ENCODE measurements at regions not wholly inside any gene's neighbourhood (a gene's known extent, or its start where the extent isn't known, plus 50 kb on each side); places are given as distances from the start of the nearest gene placed in this dataset.

DNA sequence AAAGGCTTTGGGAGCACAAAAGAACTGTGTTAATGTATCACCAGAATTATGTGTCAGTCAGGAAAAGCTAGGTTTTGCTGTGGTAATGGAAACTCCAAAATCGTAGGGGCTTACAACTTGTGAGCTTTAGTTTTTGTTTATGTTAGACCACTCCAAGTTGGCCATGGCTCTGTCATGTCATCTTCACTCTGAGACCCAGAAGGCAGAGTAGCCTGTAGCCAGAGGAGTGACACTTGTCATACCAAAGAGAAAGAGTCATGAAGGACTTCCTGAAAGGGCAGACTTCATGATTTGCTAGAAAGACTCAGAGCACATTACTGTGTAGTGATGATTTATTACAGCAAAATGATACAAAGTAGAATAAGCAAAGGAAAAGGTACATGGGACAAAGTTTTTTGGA is 133.6 kb upstream of the SSTR1 start:
- Mint-ChIP-seq H3K27me3 (ENCODE audit: low read depth in 3 of 3) (peaks cover 0 to 3% (median 0%) of the 10 kb centered on the region in 3 donors), H3K4me1 (peaks cover 22% of the 10 kb centered on the region), H3K4me3 (no peak overlapping the region)

DNA sequence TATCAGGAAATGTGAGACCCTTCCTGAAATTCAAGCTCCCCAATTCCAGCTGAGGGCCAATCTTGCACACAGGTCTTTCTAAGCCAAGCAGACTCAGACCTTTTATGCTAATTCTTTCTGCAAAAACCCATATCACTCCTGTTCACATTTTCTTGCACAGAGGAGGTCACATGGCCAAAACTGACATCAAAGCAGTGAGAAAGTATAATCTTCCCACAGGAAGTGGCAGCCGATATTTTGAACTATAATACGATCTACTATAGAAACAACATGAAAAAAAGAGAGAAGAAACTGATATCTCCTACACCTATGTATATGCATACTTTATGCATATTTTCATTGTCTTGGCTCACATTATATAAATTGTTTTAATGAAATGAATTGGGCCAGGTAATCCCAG is 132.9 kb upstream of the SSTR1 start:
- H2AFZ ChIP-seq (ENCODE audit: insufficient read depth, low read depth, low read length, poor library complexity, severe bottlenecking), result no peak overlapping the region
- WGBS (ENCODE audit: insufficient coverage), result no CpG with 5 or more reads among the region's 2 CpGs
- H3K9ac ChIP-seq (ENCODE audit: insufficient read depth, low read length, poor library complexity, severe bottlenecking), result no peak overlapping the region
- H3K79me2 ChIP-seq (ENCODE audit: insufficient read depth, low read length), result no peaks in the 10 kb centered on the region
- no peaks in the 10 kb centered on the region for H3K27me3 ChIP-seq (ENCODE audit: control insufficient read depth in 2 of 2, insufficient read depth in 2 of 2, low read length in 2 of 2)
- Mint-ChIP-seq H3K27ac (no peak overlapping the region), H3K4me3 (no peak overlapping the region), H3K27me3 (ENCODE audit: low read depth in 3 of 3) (peaks cover 0 to 1% (median 0%) of the 10 kb centered on the region in 3 donors), H3K4me1 (peaks cover 27% of the 10 kb centered on the region), H3K36me3 (no peaks in the 10 kb centered on the region), H3K9me3 (peaks cover 0 to 1% (median 0%) of the 10 kb centered on the region in 7 donors)
- H3K4me2 ChIP-seq (replicated peaks; ENCODE audit: extremely low read depth, low read length, poor library complexity, severe bottlenecking), result no peak overlapping the region
- no peaks in the 10 kb centered on the region for H4K20me1 ChIP-seq (ENCODE audit: insufficient read depth, low read length)
- peaks cover 9 to 14% of the 10 kb centered on the region in 2 donors for H3K4me1 ChIP-seq (ENCODE audit: control insufficient read depth in 1 of 2, insufficient read depth in 2 of 2, low read length in 2 of 2)
- H3K27ac ChIP-seq (ENCODE audit: low read depth in 1 of 2, low read length in 2 of 2), result no peak overlapping the region
- TF ChIP-seq, protein P1, sequence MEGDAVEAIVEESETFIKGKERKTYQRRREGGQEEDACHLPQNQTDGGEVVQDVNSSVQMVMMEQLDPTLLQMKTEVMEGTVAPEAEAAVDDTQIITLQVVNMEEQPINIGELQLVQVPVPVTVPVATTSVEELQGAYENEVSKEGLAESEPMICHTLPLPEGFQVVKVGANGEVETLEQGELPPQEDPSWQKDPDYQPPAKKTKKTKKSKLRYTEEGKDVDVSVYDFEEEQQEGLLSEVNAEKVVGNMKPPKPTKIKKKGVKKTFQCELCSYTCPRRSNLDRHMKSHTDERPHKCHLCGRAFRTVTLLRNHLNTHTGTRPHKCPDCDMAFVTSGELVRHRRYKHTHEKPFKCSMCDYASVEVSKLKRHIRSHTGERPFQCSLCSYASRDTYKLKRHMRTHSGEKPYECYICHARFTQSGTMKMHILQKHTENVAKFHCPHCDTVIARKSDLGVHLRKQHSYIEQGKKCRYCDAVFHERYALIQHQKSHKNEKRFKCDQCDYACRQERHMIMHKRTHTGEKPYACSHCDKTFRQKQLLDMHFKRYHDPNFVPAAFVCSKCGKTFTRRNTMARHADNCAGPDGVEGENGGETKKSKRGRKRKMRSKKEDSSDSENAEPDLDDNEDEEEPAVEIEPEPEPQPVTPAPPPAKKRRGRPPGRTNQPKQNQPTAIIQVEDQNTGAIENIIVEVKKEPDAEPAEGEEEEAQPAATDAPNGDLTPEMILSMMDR (IDR thresholded peaks at IDR 0.05), result no peak
- no peak for DNase-seq
- no peaks in the 10 kb centered on the region for H3K9me3 ChIP-seq (replicated peaks in 1 of 2; ENCODE audit: control insufficient read depth in 1 of 2, insufficient read depth in 1 of 2, low read length in 2 of 2)
- no peak overlapping the region for H3K4me3 ChIP-seq (replicated peaks in 1 of 3; ENCODE audit: low read depth in 2 of 3, low read length in 3 of 3)
- no peaks in the 10 kb centered on the region for H3K36me3 ChIP-seq (replicated peaks in 1 of 2; ENCODE audit: control insufficient read depth in 1 of 2, insufficient read depth in 2 of 2, low read length in 2 of 2)
- intact Hi-C loops (cut with micrococcal nuclease), result no loop called here

More for the DNA sequence above, 133.6 kb upstream of the SSTR1 start:
- intact Hi-C loops (cut with micrococcal nuclease), result no loop called here
- no peak for DNase-seq
- Histone ChIP-seq H4K20me1 (ENCODE audit: insufficient read depth, low read length) (no peaks in the 10 kb centered on the region), H3K27ac (ENCODE audit: low read depth in 1 of 2, low read length in 2 of 2) (no peak overlapping the region), H3K79me2 (ENCODE audit: insufficient read depth, low read length) (no peaks in the 10 kb centered on the region), H2AFZ (ENCODE audit: insufficient read depth, low read depth, low read length, poor library complexity, severe bottlenecking) (no peak overlapping the region), H3K4me3 (replicated peaks in 1 of 3; ENCODE audit: low read depth in 2 of 3, low read length in 3 of 3) (no peak overlapping the region), H3K9ac (ENCODE audit: insufficient read depth, low read length, poor library complexity, severe bottlenecking) (no peak overlapping the region), H3K4me1 (ENCODE audit: control insufficient read depth in 1 of 2, insufficient read depth in 2 of 2, low read length in 2 of 2) (peaks cover 9 to 11% of the 10 kb centered on the region in 2 donors), H3K4me2 (replicated peaks; ENCODE audit: extremely low read depth, low read length, poor library complexity, severe bottlenecking) (no peak overlapping the region), H3K36me3 (replicated peaks in 1 of 2; ENCODE audit: control insufficient read depth in 1 of 2, insufficient read depth in 2 of 2, low read length in 2 of 2) (no peaks in the 10 kb centered on the region), H3K9me3 (replicated peaks in 1 of 2; ENCODE audit: control insufficient read depth in 1 of 2, insufficient read depth in 1 of 2, low read length in 2 of 2) (no peaks in the 10 kb centered on the region), H3K27me3 (ENCODE audit: control insufficient read depth in 2 of 2, insufficient read depth in 2 of 2, low read length in 2 of 2) (no peaks in the 10 kb centered on the region)
- H3K36me3 Mint-ChIP-seq, result no peaks in the 10 kb centered on the region
- H3K9me3 Mint-ChIP-seq, result peaks cover 0 to 1% (median 0%) of the 10 kb centered on the region in 7 donors
- TF ChIP-seq, protein P1 (IDR thresholded peaks at IDR 0.05), result no peak
- whole genome bisulfite sequencing (ENCODE audit: insufficient coverage), result 71% methylated on average over 1 of the region's 1 CpG
- H3K27ac Mint-ChIP-seq, result no peak overlapping the region

Measured in CD14-positive monocyte (primary cell).